ENCODE measurements at regions not wholly inside any gene's neighbourhood (a gene's known extent, or its start where the extent isn't known, plus 50 kb on each side); places are given as distances from the start of the nearest gene placed in this dataset.

DNA sequence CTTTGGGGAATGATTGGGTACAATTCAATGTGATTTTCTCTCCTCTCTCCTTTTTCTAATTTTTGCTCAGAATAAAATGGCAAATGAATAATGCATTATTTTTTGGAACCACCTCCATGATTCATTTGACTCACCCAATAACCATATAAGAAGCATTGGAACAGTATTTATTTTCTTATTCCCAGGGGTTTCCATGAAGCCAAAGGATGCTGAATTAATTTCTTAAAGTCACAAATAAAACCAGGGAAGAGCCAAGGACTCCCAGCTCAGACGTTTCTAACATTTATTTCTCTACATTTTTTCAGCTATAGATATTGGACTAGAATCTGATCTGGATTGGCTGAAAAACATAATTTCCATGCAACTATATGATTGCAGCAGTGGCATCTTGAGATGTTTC lies 735.2 kb upstream of the ANKRD30A start:
- Histone ChIP-seq H3K9me2 (ENCODE audit: insufficient read depth) (no peaks in the 10 kb centered on the region), H3K36me3 (ENCODE audit: control insufficient read depth in 1 of 2, insufficient read depth in 2 of 2, low read length in 2 of 2) (no peaks in the 10 kb centered on the region), H3K4me1 (ENCODE audit: control insufficient read depth in 1 of 2, insufficient read depth in 2 of 2, low read length in 2 of 2) (no peaks in the 10 kb centered on the region), H4K20me1 (ENCODE audit: insufficient read depth) (no peaks in the 10 kb centered on the region), H3K9ac (ENCODE audit: low read length) (no peak overlapping the region), H3K79me2 (ENCODE audit: insufficient read depth, low read length) (no peaks in the 10 kb centered on the region), H3K9me3 (ENCODE audit: control insufficient read depth in 1 of 2, insufficient read depth in 1 of 2, low read depth in 1 of 2, low read length in 2 of 2) (peaks cover 8 to 27% of the 10 kb centered on the region in 2 experiments; a peak in 2 of 4 replicates), H3K27ac (ENCODE audit: low read depth, low read length) (no peak overlapping the region), H3K4me3 (replicated peaks in 1 of 2; ENCODE audit: low read depth in 1 of 2, low read length in 2 of 2) (no peak overlapping the region), H3K27me3 (ENCODE audit: insufficient read depth, low read length) (no peaks in the 10 kb centered on the region), H2AFZ (ENCODE audit: low read depth, low read length, poor library complexity, severe bottlenecking) (no peak overlapping the region), H3K4me2 (ENCODE audit: low read length) (no peak overlapping the region)
- DNase-seq (ENCODE audit: low read depth, low spot score) (no peak), ATAC-seq (no peak)
- no TSS peak for BruUV-seq (replicated peaks)
- TF ChIP-seq SIN3A (IDR thresholded peaks at IDR 0.05; ENCODE audit: low read depth) = no peak
- no peak for TF ChIP-seq SRF (IDR thresholded peaks at IDR 0.05; ENCODE audit: low read depth)
- TF ChIP-seq ATF3 (IDR thresholded peaks at IDR 0.05) = no peak
- no peak for TF ChIP-seq EZH2 (IDR thresholded peaks at IDR 0.05)
- no peak for TF ChIP-seq FOSL1 (IDR thresholded peaks at IDR 0.05; ENCODE audit: low read depth)
- TF ChIP-seq CEBPB (IDR thresholded peaks at IDR 0.05; ENCODE audit: low read depth) = no peak
- TF ChIP-seq RAD21 (IDR thresholded peaks at IDR 0.05; ENCODE audit: low read depth) = no peak
- TF ChIP-seq ZFX (IDR thresholded peaks at IDR 0.05) = no peak
- no peak for TF ChIP-seq TCF7L2 (IDR thresholded peaks at IDR 0.05; ENCODE audit: borderline replicate concordance, extremely low read depth, insufficient read depth, insufficient read length)
- no peak for TF ChIP-seq REST (IDR thresholded peaks at IDR 0.05; ENCODE audit: low read depth)
- no peak for TF ChIP-seq YY1 (IDR thresholded peaks at IDR 0.05; ENCODE audit: extremely low read depth, insufficient replicate concordance, low read depth, low read length)
- POLR2A ChIA-PET = no interaction called here
- CTCF ChIA-PET = no interaction called here
- RAD21 ChIA-PET (ENCODE audit: low non-redundant PET in 1 of 2, low total read pairs in 2 of 2, uncharacterized antibody in 2 of 2, unreplicated experiment in 2 of 2) = no interaction called here
- intact Hi-C loops (cut with micrococcal nuclease) = no loop called here
